GM19328 (cell line): ENCODE measurements at regions not wholly inside any gene's neighbourhood (a gene's known extent, or its start where the extent isn't known, plus 50 kb on each side); places are given as distances from the start of the nearest gene placed in this dataset.

ENCODE experiments used
- ATAC-seq: cut with Tn5 transposase; IDR thresholded peaks from one replicate; pipeline ENCODE4 v1.9.1; 2021; ENCODE audit warnings: mild to moderate bottlenecking, moderate library complexity; ENCODE audit not compliant: unreplicated experiment

DNA sequence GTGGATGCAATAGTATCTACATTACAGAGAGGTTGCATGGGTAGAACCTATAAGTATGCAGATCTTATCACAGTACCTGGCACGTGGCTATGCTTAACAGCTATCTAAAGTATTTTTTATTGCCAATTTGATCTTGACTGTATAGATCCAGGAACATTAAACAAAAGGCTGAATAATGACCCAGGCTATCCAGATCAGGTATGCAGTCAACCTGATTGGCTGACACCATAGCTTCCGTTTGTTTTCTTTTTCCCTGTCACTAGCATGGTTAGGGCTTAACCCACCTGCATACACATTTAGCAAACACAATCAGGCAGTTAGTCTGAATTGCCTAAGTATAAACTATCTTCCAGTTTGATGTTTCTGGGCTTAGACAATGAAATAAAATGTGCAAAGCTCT is 264.9 kb upstream of the PLXNA2 start:
- ATAC-seq = no peak

DNA sequence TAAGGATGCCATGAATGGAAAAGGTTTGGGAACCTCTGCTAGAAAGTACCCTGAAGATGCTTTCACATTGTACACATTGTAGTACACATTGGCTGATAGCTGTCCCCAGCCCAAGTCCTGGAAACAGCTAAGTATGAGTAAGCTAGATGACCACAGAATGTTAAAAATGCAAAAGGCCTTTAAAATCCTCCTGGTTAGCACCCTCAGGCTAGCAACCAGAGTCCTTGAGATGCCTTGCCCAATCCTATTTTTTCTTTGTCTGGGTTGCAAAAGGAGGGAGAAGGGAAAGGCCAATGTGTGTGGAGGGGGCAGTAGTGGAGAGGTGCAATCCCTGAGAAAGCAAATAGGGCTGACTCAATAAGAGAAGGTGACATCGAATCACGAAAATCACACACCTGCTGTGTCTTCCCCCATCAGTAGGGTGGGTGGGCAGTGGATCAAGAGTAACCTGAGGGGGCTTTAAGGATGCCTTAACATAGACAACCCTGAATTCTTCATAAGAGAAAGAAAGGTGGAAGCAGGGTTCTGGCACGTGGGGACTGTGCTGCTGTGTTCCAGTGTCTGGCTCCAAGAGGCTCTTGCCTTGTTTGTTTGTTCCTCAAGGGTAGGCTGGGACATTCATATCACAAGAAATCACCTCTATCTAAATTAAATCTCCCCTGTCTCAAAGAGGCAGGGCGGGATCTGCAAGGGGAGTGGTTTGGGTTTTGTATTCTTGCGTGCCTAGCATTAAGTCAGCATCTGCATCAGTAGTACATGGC is 266.2 kb upstream of the PLXNA2 start:
- ATAC-seq = no peak

DNA sequence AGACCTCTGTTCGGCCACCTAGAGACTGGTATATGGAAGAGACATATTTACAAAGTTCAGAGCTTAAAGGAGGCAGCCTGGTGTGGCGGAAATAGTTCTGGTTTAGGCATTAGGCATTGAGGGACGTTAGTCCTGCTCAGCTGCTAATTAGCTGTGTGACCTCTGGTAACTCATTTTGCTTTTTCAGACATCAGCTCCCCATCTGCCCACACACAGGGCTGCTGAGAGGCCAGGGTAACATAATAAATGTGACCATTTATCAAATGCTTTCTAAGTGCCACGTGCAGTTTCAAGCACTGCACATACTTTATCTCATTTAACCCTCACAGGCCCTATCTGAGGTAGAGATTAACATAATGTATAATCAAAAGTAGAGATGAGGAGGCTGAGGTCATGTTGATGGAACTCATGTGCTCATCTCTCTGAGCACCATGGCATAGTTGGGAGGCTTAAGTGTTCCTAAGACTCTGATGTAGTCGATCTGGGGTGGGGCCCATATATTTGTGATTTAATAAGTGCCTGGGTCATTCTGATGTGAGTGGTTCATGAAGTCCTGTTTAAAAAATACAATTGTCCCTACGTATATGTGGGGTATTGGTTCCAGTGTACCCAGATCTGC is 267.2 kb upstream of the PLXNA2 start:
- no peak for ATAC-seq

DNA sequence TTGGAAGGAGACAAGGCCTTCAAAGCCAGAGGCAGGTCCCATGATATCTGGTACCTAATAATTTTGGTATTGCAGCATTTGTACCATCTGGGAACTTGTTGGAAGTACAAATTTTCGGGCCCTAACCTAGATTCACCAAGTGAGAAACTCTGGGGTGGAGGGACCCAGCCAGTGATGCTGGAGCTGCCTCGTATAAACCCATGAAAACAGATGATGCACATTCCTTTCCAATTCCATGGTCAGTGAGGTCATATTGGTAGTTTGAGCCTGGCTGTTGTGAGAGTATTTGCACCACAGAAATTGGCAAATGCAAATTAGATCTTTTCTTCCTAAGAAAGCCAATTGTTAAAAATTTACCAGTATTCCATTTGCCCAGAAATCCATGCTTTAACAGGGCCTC is 269.6 kb upstream of the PLXNA2 start:
- no peak for ATAC-seq

DNA sequence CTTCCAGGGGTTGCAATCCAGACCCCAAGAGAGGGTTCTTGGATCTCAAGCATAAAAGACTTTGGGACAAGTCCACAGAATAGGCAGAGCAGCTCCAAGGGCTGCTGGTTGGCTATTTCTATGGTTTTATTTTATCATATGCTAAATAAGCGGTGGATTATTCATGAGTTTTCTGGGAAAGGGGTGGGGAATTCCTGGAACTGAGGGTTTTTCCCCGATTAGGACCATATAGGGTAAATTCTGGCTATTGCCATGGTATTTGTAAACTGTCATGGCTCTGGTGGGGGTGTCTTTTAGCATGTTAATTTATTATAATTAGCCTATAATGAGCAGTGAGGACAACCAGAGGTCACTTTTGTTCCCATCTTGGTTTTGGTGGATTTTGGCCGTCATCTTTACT is 270.9 kb upstream of the PLXNA2 start:
- no peak for ATAC-seq

DNA sequence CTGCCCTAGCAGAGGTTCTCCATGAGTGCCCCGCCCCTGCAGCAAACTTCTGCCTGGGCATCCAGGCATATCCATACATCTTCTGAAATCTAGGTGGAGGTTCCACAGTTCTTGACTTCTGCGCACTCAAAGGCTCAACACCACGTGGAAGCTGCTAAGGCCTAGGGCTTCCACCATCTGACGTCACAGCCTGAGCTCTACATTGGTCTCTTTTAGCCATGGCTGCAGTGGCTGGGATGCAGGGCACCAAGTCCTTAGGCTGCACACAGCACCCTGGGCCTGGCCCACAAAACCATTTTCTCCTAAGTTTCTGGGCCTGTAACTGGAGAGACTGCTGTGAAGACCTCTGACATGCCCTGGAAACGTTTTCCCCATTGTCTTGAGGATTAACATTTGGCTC is 272.6 kb upstream of the PLXNA2 start:
- ATAC-seq = no peak

DNA sequence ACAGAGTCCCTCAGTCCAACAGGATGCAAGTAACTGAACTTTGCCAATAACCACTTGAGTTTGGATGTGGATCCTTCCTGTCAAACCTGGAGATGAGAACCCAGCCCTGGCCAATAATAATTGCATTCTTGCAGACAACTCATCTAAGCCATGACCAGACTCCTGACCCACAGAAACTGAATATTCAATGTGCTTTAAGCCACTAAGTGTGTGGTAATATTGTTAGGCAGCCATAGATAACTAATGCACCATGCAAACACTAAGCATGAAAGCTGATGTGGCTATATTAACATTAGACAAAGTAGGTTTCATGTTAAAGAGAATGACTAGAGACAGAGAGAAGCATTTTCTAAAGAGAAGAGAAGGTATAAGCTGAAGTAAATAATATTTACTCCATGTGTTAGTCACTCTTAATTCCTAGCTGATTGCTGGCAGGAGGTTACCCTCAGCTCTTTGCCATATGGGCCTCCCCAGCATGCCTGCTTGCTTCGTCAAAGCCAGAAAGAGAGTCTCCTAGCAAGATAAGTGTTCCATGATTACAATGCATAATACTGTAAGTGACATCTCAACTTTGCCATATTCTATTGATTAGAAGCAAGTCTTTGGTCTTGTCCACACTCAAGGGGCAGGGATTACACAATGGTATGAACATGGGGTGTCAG is 276.4 kb upstream of the PLXNA2 start:
- no peak for ATAC-seq

DNA sequence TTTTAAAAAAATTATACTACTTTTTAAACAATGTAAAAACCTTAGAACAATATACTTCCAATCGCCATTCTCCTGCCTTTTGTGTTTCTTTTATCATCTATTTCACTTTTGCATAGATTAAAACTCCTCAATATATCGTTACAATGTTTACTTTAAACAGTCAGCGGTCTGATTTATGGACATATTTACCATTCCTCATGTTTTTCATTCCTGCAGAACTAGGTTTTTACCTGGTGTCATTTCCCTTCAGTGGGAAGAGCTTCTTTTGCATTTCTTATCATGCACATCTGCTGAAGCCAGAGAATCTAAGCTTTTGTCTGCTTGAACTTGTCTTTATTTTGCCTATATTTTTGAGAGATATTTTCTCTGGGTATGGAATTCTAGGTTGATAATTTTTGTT is 277.4 kb upstream of the PLXNA2 start:
- no peak for ATAC-seq

DNA sequence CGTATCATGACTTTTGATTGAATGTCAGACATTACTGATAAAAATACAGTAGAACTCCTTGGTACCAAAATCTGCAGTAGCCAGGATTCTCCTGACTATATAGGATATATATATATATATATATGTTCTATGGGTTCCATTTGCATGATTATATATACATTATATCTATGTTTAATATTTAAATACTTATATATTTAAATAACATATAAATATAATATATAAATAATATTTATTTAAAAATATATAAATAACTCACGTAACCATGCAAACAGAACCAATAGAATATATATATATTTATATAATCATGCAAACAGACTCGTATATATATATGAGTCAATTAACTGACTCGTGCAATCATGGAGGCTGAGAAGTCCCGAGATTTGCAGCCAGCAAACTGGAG is 278.8 kb upstream of the PLXNA2 start:
- ATAC-seq = no peak

DNA sequence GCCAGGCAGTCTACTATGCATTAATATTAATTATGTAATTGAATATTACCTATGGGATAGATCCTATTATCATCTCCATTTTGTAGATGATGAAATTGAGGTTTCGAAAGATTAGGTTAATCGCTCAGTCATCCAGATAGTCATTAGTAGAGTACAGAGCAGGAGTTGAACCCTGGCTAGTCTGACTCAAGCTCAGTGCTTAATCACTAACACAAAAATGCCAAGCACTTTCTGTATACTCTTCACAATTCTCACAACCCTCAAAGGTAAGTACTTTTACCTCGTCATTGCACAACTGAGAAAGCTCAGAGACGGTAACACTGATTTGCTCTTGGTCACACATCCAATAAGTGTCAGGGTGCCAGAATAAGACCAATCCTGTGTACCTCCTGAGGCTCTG is 280.2 kb upstream of the PLXNA2 start:
- no peak for ATAC-seq

DNA sequence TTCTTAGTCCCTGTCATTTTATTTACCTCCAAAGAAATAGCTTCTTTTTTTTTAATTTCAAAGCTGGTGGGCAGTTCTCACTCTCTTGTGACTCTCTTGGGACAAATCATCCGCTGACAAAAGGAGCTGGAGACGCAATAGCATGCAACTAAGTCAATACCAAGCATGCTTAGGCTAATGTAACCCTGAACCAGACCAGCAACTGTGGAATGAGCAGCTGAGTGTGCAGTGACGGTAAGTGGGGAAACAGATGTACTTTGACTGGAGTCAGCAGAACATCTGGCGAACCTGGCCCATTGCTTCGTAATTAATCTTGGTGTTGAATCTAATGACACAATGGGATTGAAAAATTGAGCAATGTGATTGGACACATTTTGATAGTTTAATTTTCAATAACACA is 280.7 kb upstream of the PLXNA2 start:
- ATAC-seq = no peak

DNA sequence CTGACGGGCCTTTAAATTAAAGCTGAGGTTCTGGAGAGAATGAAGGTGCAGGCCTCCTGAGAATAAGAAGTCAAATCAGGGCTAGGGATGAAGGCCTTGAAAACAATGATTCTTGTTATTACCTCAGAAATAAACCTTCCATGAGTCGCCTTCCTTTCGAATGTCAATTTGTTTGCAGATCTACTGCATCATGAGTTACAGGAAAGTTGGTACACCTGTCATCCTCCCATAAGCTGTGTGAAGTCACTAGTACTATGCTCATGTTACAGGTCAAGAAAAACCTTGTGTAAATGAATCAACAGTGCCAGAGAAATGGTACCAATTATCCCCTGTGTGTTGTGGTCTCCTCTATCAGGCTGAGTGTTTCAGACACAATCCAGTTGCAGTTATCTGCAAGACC is 281.2 kb upstream of the PLXNA2 start:
- ATAC-seq = no peak

DNA sequence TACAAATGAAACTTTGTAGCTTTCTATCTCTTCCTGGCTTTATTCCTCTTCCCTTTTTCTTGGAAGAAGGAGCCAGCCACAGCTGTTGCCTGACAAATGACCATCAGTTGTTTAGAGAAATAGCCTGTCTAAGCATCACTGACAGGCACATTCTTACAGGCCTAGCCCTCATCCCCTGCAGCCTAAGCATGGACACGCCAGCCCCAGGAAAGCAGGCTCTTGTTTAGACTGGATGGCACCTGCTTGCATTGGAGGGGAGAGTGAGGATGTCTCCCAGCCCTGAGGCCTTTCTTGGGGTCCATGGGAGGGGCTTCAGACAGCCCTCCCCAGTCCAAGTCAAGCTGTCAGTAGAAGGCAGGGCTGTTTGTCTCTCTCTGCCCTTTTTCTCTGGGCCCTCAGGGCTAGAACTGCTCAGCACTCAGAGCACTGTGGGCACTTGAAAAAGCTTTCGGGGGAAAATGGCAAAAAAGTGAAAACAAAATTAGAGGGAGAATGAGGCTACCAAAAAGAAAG is 282.5 kb upstream of the PLXNA2 start:
- ATAC-seq = no peak

DNA sequence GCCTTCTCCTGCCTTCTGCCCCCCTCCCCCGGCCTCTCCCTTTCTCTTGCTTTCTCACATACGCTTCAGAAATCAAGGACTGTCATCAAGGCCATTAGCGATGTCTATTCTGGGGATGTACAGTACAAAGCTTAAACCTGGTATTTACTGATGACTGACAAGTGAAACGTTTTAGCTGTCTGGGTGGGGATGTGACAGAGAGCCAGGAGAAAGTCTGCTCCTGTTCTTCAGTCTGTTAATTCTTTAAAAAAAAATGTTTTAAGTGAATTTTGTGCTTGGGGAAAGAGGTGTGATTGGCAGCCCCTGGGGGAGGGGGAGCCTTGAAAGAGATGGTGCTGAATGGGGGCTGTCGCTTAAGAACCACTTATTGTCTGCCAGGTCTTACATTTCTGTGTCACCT is 283.0 kb upstream of the PLXNA2 start:
- no peak for ATAC-seq

DNA sequence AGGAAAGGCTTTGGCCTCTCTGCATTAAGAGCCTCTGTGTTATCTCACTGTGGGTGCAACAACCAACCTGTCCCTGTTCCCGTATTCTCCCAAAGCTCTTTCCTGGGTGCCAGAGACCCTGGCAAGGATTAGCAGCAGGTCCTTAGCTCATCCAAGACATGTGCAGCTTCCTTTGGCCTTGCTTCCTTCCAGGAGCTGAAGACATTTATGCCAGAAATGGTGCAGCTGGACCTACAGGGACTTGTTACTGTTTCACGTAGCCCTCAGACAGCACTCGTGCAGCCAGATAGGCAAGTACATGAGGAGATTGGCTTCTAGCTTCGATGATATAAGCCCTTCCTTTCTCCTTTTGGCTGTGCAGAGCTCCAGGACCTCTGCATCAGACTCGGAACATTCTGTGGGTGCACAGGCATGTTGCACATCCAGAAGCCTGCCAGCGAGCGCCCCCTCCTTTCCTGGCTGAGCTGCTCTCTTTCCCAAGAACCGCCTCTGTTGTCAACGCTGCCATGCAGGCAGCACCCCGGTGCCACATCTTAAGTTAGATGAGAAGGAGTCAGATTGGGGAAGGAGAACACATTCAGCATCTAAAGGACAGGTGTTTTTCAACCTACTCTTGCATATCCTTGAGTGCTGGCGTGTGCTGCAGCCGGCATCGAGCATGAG is 284.5 kb upstream of the PLXNA2 start:
- no peak for ATAC-seq

DNA sequence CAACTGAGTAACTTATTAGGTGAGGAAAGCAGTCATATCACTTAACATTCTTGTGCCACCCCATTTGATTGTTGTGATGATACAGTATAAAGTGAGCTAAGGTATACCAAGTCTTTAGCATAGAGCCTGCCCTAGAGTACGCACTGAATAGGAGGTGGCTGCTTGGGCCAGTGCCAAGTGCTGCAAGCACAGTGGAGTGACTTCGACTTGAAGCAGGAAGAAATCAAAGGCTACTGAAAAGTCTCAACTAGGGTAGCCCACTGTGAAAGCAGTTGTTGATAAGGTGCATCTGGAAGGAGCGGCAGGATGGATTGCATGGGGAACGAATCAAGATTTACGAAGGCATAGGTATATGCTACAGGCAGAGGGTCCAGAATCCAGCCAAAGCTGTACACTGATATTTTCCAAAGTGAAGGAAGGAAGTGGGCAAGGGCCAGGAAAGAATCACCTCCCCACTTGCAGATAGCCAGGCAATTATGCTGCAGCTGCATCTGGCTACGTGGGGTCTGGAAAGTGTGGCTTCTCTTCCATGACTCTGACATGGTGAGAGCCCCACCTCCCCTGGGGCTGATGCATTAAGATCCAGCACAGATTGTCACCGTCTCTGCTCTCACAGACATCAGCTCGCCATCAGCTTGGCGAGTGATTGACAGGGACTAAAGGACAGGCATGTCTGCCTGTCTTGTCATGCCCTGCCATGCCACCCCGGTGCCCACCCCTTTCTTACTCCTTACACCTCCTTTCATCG is 287.0 kb upstream of the PLXNA2 start:
- ATAC-seq = no peak

DNA sequence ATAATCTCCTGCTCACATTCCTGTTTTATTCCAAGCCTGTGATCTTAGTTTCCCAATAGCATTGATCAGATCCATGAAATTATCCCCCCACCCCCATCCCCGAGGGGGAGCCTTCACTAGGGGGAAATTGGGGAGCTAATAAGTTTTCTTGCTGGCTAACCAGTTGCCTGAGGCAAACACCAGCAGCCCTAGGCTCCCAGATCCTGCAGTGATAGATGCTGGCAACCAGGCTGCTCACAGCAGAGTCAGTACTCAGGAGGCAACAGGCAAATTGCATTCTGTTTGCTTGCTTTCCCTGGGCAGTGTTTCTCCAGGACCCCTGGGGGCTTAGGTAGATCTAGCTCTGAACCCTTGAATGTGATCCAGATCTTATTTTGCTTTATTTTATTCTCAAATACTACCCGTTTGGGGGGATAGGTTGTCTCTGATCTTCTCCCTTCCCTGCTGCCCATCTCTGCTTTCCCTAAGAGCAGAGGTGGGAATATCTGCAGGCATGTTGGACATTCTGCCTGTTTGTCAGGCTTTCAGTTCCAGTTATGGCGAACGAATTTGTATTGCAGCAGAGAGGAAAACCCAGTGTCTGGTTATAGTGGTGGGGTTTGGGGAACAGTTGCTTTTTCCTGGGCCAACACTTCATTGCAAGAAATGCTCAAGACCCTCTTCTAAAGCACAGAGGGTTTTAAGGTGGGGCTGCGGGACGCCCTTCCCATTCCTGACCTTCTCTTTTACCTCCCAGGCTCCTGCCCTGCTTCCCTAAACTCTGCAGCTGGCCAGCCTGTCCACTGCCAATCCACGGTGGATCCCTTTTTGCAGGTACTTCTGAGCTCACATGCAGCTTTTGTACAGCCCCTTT is 289.8 kb upstream of the PLXNA2 start:
- ATAC-seq = no peak

DNA sequence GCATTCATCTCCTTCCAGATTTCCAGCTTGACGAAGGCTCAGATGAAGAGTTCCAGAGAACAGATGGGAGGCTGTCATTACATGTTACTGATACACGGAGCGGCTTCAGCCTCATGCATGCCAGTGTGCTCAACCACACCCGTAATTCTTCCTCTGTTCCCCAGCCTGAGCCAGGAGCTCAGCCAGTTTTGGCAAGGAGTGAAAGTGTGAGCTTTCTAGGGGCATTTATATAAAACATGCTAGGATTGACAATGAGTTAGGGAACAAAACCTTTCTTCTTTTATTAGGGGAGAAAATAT is 290.4 kb upstream of the PLXNA2 start:
- no peak for ATAC-seq

DNA sequence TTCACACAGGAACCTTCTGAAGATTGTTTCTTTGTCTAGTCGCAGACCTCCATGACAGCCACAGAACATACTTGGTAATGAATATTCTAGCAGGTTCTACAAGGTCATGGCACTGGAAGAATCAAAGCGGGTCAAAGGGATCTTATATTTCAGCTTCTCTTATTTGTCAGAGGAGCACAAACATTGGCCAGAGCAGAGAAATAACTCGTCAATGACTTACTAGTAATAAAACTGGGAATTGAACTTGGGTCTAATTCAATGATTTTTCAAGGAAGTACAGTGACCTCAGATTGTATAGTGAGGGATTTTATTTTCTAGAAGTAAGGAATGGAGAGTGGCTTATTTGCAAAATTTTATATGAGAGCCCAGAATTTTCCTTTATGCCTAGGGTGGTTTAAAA is 290.8 kb upstream of the PLXNA2 start:
- ATAC-seq = no peak

DNA sequence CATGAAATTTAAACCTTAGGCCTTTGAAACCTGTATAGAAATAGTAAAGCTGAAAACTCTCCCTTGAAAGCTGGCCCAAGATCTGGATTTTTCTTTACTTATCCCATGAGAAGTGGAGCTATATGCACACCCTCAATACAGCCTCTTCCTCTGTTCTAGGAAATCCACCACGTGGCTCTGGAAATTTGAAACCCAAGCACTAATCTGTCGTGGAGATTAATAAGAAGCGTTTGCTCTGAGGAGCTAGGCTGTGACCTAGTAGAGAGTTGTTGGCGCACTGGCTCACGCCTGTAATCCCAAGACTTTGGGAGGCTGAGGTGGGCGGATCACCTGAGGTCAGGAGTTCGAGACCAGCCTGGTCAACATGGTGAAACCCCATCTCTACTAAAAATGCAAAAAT is 291.3 kb upstream of the PLXNA2 start:
- ATAC-seq = no peak
